Uterus (tissue), 3 donors: ENCODE measurements at regions not wholly inside any gene's neighbourhood (a gene's known extent, or its start where the extent isn't known, plus 50 kb on each side); places are given as distances from the start of the nearest gene placed in this dataset.

Experiments used
- DNase-seq, 2 donors: peaks; one replicate each; pipeline ENCODE4 v3.0.0-alpha.2; 2019 to 2020
- H3K27ac ChIP-seq, 2 donors: fragments of 200-600 bp; sonication (generic); 1 replicate in 1 of 2; 2 replicates in 1 of 2; pipeline ENCODE4 v1.5.1; 2016 to 2018
- H3K27me3 ChIP-seq, 2 donors: fragments of 200-600 bp; sonication (generic); one replicate each; pipeline ENCODE4 v1.5.1; 2018 to 2019; ENCODE audit warnings: control low read depth in 1 of 2
- H3K36me3 ChIP-seq, 2 donors: fragments of 200-600 bp; sonication (generic); one replicate each; pipeline ENCODE4 v1.5.1; 2019; ENCODE audit warnings: control low read depth in 1 of 2
- H3K4me1 ChIP-seq, 2 donors: fragments of 200-600 bp; sonication (generic); one replicate each; pipeline ENCODE4 v1.5.1; 2018 to 2019; ENCODE audit warnings: control low read depth in 1 of 2
- H3K4me3 ChIP-seq, 2 donors: fragments of 200-600 bp; sonication (generic); 1 replicate in 1 of 2; 2 replicates in 1 of 2; pipeline ENCODE4 v1.5.1; 2018 to 2019; ENCODE audit warnings: mild to moderate bottlenecking in 1 of 2
- H3K9me3 ChIP-seq, 2 donors: fragments of 200-600 bp; sonication (generic); one replicate each; pipeline ENCODE4 v1.5.1; 2019; ENCODE audit warnings: control low read depth in 1 of 2
- CTCF ChIP-seq, 4 experiments: fragments of 200-600 bp in 2 of 4; fragments of 450-650 bp in 2 of 4; sonication (generic) in 2 of 4; IDR thresholded peaks; one replicate each; pipeline ENCODE4 v1.5.1; 2016 to 2019; ENCODE audit warnings: antibody characterized with exemption in 4 of 4, mild to moderate bottlenecking in 2 of 4, moderate library complexity in 1 of 4
- POLR2A ChIP-seq, 2 donors: fragments of 450-650 bp; IDR thresholded peaks; one replicate each; pipeline ENCODE4 v1.6.1; 2016; ENCODE audit warnings: antibody characterized with exemption in 2 of 2, mild to moderate bottlenecking in 1 of 2, moderate library complexity in 1 of 2
- intact Hi-C: fragments of 100-400 bp; cut with DNase I; formaldehyde crosslinking; loops from one replicate; pipeline ENCODE4 v1.15.1; 2023; ENCODE audit warnings: low total_unique reads
- donor health status: DM: yes; HTN: yes; CAD: no.

DNA sequence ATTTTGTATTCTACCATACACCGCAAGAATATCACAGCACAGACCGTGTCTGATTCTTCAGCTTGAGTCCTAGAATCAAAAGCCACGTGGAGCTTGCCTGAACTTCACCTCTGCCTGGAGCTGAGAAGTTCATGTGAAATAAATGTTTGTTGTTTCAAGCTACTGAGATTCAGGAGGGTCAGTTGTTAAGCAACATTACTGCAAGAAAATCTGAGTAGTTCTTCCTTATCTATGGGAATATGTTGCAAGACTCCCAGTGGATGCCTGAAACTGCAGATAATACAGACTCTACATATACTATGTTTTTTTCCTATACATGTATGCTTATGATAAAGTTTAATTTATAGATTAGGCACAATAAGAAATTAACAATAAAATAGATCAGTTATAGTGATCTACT is 995.3 kb downstream of the TBC1D22A start:
- Histone ChIP-seq H3K27me3 (no peaks in the 10 kb centered on the region), H3K9me3 (no peaks in the 10 kb centered on the region), H3K27ac (no peak overlapping the region), H3K4me3 (no peak overlapping the region), H3K4me1 (no peaks in the 10 kb centered on the region), H3K36me3 (no peaks in the 10 kb centered on the region)
- intact Hi-C loops = no loop called here
- DNase-seq = no peak
- TF ChIP-seq POLR2A (IDR thresholded peaks at IDR 0.05) (no peak), CTCF (IDR thresholded peaks at IDR 0.05) (no peak)

GRCh38 chr22:47750086-47750485 is 987.6 kb downstream of the TBC1D22A start:
- DNase-seq = no peak
- H3K36me3 ChIP-seq = no peaks in the 10 kb centered on the region
- H3K27me3 ChIP-seq = peaks cover 0 to 4% of the 10 kb centered on the region in 2 donors
- no peaks in the 10 kb centered on the region for H3K9me3 ChIP-seq
- TF ChIP-seq CTCF (IDR thresholded peaks at IDR 0.05) = no peak
- no peaks in the 10 kb centered on the region for H3K4me1 ChIP-seq
- H3K27ac ChIP-seq = no peak overlapping the region
- no peak overlapping the region for H3K4me3 ChIP-seq
- intact Hi-C loops = no loop called here

GRCh38 chr22:47748957-47749356 is 986.5 kb downstream of the TBC1D22A start:
- no peak for DNase-seq
- no peaks in the 10 kb centered on the region for H3K4me1 ChIP-seq
- no peaks in the 10 kb centered on the region for H3K36me3 ChIP-seq
- intact Hi-C loops = no loop called here
- peaks cover 0 to 4% of the 10 kb centered on the region in 2 donors for H3K27me3 ChIP-seq
- no peak overlapping the region for H3K4me3 ChIP-seq
- no peak overlapping the region for H3K27ac ChIP-seq
- TF ChIP-seq CTCF (IDR thresholded peaks at IDR 0.05) (no peak), POLR2A (IDR thresholded peaks at IDR 0.05) (no peak)
- no peaks in the 10 kb centered on the region for H3K9me3 ChIP-seq

GRCh38 chr22:47748271-47748670 is 985.8 kb downstream of the TBC1D22A start:
- Histone ChIP-seq H3K4me3 (no peak overlapping the region), H3K27ac (no peak overlapping the region), H3K4me1 (no peaks in the 10 kb centered on the region), H3K27me3 (peaks cover 0 to 4% of the 10 kb centered on the region in 2 donors), H3K9me3 (no peaks in the 10 kb centered on the region), H3K36me3 (no peaks in the 10 kb centered on the region)
- no peak for DNase-seq
- intact Hi-C loops = no loop called here
- TF ChIP-seq POLR2A (IDR thresholded peaks at IDR 0.05) (no peak), CTCF (IDR thresholded peaks at IDR 0.05) (no peak)

- H3K9me3 ChIP-seq = no peaks in the 10 kb centered on the region
- DNase-seq = no peak
- H3K27me3 ChIP-seq = no peaks in the 10 kb centered on the region
- H3K4me3 ChIP-seq = no peak overlapping the region
- TF ChIP-seq POLR2A (IDR thresholded peaks at IDR 0.05) (no peak), CTCF (IDR thresholded peaks at IDR 0.05) (no peak)
- no peaks in the 10 kb centered on the region for H3K4me1 ChIP-seq
- intact Hi-C loops = no loop called here
- H3K36me3 ChIP-seq = no peaks in the 10 kb centered on the region
- H3K27ac ChIP-seq = no peak overlapping the region
Measured at GRCh38 chr22:47740109-47740805, 977.8 kb downstream of the TBC1D22A start.
